GM13977 (cell line): ENCODE measurements at regions not wholly inside any gene's neighbourhood (a gene's known extent, or its start where the extent isn't known, plus 50 kb on each side); places are given as distances from the start of the nearest gene placed in this dataset.

Experiments
- DNase-seq: peaks from one replicate; pipeline ENCODE4 v3.0.0; 2012; ENCODE audit warnings: low spot score
- in situ Hi-C: fragments of 300-500 bp; cut with MboI; formaldehyde crosslinking; loops from one replicate; pipeline ENCODE4 v1.12.0; 2022; ENCODE audit warnings: low sequenced_read_pairs, low pct_unique_long_range_greater_than_20kb, mixed read lengths, inconsistent platforms; ENCODE audit not compliant: unreplicated experiment
- TF ChIP-seq, protein P1 (sequence below): IDR thresholded peaks from 2 replicates; pipeline ENCODE4 v1.5.1; 2012; ENCODE audit warnings: mild to moderate bottlenecking, control low read depth; ENCODE audit not compliant: insufficient read depth; ENCODE audit errors: extremely low read depth, missing control alignments

DNA sequence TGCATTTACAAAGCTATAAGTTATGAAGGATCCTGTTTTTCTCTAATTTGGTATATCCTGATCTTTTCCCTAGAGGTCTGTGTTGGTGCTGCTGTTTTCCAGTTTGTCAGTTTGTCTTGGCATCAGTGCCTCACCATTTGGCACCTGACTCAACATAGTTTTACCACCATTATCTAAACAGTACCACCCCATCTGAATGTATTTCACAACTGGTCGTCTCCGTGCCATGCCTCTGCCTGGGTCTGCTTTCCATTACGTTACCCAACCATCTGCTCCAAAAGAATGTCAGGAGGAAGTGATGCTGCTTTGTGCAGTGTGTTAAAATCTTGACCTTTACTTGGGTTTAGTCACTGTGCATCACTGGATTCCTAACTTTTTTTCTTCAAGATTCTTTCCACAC, 129.3 kb upstream of the RASSF8 start:
- TF ChIP-seq, protein P1, sequence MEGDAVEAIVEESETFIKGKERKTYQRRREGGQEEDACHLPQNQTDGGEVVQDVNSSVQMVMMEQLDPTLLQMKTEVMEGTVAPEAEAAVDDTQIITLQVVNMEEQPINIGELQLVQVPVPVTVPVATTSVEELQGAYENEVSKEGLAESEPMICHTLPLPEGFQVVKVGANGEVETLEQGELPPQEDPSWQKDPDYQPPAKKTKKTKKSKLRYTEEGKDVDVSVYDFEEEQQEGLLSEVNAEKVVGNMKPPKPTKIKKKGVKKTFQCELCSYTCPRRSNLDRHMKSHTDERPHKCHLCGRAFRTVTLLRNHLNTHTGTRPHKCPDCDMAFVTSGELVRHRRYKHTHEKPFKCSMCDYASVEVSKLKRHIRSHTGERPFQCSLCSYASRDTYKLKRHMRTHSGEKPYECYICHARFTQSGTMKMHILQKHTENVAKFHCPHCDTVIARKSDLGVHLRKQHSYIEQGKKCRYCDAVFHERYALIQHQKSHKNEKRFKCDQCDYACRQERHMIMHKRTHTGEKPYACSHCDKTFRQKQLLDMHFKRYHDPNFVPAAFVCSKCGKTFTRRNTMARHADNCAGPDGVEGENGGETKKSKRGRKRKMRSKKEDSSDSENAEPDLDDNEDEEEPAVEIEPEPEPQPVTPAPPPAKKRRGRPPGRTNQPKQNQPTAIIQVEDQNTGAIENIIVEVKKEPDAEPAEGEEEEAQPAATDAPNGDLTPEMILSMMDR = no peak
- no peak for DNase-seq
- in situ Hi-C loops = no loop called here

DNA sequence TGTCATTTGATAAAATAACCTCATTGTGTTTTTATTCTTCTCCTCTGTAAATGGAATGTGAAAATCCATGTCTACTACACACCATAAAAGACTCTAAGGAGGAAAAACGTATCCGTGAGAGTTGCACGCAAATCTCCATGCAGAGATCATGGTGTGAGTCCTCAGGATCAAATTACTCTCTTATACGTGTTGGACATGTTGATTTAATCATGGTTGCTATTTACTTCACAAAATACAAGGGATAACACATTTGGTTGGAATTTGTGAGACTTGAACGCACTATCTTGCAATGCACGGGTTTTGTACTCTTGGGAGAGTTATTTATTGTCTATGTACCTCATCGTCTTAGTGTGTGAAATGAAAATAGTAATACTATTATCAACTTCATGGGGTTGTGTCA, 128.0 kb upstream of the RASSF8 start:
- TF ChIP-seq, protein P1 = no peak
- no peak for DNase-seq
- in situ Hi-C loops = no loop called here

DNA sequence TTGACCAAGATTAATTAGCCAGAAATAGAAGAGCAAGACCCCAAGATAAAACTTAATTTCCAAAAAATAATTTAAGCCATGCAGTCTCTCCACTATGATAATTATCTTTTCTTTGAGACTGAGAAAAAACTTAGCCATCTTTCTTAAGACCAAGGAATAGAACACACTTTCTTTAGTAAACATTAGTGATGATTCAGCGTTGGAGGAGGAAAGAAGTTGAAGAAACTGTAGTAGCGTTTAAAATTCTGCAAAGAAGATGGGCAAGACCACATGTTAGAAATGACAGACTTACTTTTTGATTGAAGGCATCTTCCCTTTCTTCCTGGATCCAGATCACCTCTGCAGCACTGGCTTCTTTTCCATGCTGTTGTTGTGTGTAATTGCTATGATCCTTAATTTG, 124.8 kb upstream of the RASSF8 start:
- TF ChIP-seq, protein P1 = no peak
- DNase-seq = no peak
- in situ Hi-C loops = no loop called here

DNA sequence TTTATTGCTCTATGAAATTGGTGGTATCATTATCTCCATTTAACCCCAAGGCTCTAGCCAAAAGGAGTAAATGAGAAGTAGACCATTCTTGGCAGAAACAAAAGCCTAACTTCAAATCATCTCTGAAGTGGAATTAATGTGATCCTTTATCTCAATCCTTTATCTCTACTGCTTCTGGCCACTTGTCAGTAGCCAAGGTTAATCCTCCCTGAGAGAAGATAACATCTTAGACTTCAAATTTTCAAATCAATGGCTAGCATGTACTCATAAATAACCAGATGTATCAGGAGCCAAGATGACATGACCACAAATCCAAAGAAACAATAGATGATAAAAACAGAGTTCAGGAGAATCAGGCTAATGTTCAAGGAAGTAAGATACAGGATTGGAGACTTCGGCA, 123.1 kb upstream of the RASSF8 start:
- in situ Hi-C loops = no loop called here
- TF ChIP-seq, protein P1 = no peak
- no peak for DNase-seq

DNA sequence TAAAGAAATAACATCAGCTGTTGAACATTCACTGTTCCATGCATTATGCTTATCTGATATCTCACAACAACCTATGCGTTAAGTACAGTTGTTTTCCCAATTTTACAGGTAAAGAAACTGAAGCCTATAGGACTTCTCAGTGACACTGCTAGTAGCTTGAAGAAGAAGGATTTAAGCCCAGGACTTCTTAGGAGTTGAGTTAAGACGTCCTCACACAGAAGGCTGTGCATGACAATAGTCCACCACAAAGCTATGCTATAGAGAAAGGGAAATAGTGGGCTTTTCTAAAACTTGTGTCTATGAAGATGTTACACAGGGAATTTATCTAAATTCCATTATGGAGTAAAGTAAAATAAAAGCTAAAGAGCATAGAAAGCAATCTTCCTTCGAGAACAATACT, 120.5 kb upstream of the RASSF8 start:
- in situ Hi-C loops = no loop called here
- TF ChIP-seq, protein P1 = no peak
- DNase-seq = no peak

DNA sequence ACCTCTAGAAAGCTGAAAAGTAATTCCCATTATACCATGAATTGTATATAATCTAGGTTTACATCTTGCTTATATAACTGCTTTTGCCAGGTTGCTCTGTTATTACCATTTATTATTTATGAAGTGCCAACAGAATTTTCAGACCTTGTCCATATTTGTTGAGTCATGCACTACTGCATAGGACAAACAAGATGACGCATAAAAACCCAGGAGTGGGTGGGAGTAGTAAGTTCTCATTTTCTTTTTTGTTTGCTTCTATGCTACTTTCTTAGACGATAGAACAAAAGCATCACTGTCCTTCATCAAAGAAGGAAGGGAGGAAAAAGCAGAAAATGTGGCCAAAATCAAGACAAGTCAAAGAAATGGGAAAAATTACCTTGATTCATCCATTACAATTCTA, 119.0 kb upstream of the RASSF8 start:
- in situ Hi-C loops = no loop called here
- TF ChIP-seq, protein P1 = no peak
- DNase-seq = no peak
